AG09319 (cell line): ENCODE measurements at regions not wholly inside any gene's neighbourhood (a gene's known extent, or its start where the extent isn't known, plus 50 kb on each side); places are given as distances from the start of the nearest gene placed in this dataset.

Source experiments
- DNase-seq: peaks from one replicate; pipeline ENCODE4 v3.0.0-alpha.2; 2010; ENCODE audit warnings: low read depth; ENCODE audit errors: extremely low read depth
- CTCF ChIP-seq: IDR thresholded peaks from 2 replicates; pipeline ENCODE4 v1.5.1; 2011; ENCODE audit warnings: low read depth, mild to moderate bottlenecking, inconsistent platforms, low read length, moderate library complexity

GRCh38 chr4:17109126-17109525 is 210.7 kb upstream of the LDB2 start:
- no peak for DNase-seq
- TF ChIP-seq CTCF = no peak

- no peak for DNase-seq
- no peak for TF ChIP-seq CTCF
Observed at GRCh38 chr4:17103231-17103630, 204.8 kb upstream of the LDB2 start.

GRCh38 chr4:17098996-17099395 is 200.6 kb upstream of the LDB2 start:
- DNase-seq = no peak
- TF ChIP-seq CTCF = no peak

- TF ChIP-seq CTCF = no peak
- no peak for DNase-seq
Observed at GRCh38 chr4:17098401-17098800, 200.0 kb upstream of the LDB2 start.

- DNase-seq = no peak
- TF ChIP-seq CTCF = no peak
Observed at GRCh38 chr4:17097362-17097761, 198.9 kb upstream of the LDB2 start.

- DNase-seq = no peak
- TF ChIP-seq CTCF = no peak
Observed at GRCh38 chr4:17096692-17097091, 198.2 kb upstream of the LDB2 start.

- TF ChIP-seq CTCF = no peak
- DNase-seq = no peak
Observed at GRCh38 chr4:17095771-17096170, 197.3 kb upstream of the LDB2 start.
